ENCODE measurements at regions not wholly inside any gene's neighbourhood (a gene's known extent, or its start where the extent isn't known, plus 50 kb on each side); places are given as distances from the start of the nearest gene placed in this dataset.
"Not testable (repeated sequence)": the region's sequence is repeated elsewhere in the genome, so short reads cannot be mapped to it uniquely, and the experiment has no call there.

- TF ChIP-seq SIN3A (IDR thresholded peaks at IDR 0.05; ENCODE audit: borderline replicate concordance, insufficient read depth, low read depth, low read length) (no peak), CTCF (IDR thresholded peaks at IDR 0.05) (peak; percentile 87), REST (IDR thresholded peaks at IDR 0.05; ENCODE audit: insufficient read depth in 1 of 2, low read depth in 2 of 2, low read length in 1 of 2) (no peak), POLR2AphosphoS5 (IDR thresholded peaks at IDR 0.05; ENCODE audit: low read depth, low read length) (peak; percentile 77), TCF7L2 (IDR thresholded peaks at IDR 0.05; ENCODE audit: low read depth, low read length) (no peak)
- Histone ChIP-seq H3K27ac (ENCODE audit: low read length) (peak overlapping the region; percentile 95), H3K9me3 (ENCODE audit: control insufficient read depth, insufficient read depth, low read depth, low read length) (no peaks in the 10 kb centered on the region), H3K27me3 (ENCODE audit: control insufficient read depth, insufficient read depth, low read length) (no peaks in the 10 kb centered on the region), H3K4me3 (ENCODE audit: low read depth in 2 of 2, low read length in 2 of 2) (peak overlapping the region; percentile 83 to 85), H3K36me3 (ENCODE audit: control insufficient read depth, insufficient read depth, low read length) (no peaks in the 10 kb centered on the region), H3K4me1 (ENCODE audit: control insufficient read depth, insufficient read depth, low read length) (no peaks in the 10 kb centered on the region; the same call in 1 of the 2 replicates)
- BruUV-seq (replicated peaks): no TSS peak
- in situ Hi-C loops (cut with HindIII; ENCODE audit: low pct_unique_long_range_greater_than_20kb, low sequenced_read_pairs): no loop called here
- DNase-seq (ENCODE audit: low read depth, low spot score) (peak; percentile 64), ATAC-seq (peak; percentile 97)
- intact Hi-C loops (cut with micrococcal nuclease; ENCODE audit: unreplicated experiment): loop anchor here (10.0 kb wide), 1 partner anchor 50 kb away; no protein-coding TSS in a partner anchor
- POLR2A ChIA-PET: no interaction called here
- CTCF ChIA-PET: interaction anchor here (0.6 to 1.0 kb wide), 6 partner anchors 10 to 210 kb away, joined by 3 to 8 read pairs (median 4); no protein-coding TSS in a partner anchor
These were observed 70.8 kb upstream of the LPCAT1 start for GRCh38 chr5:1594357-1595106.

- Histone ChIP-seq H3K4me3 (ENCODE audit: low read depth in 2 of 2, low read length in 2 of 2) (peak overlapping the region; percentile 83 to 85), H3K27me3 (ENCODE audit: control insufficient read depth, insufficient read depth, low read length) (no peaks in the 10 kb centered on the region), H3K27ac (ENCODE audit: low read length) (peak overlapping the region; percentile 95), H3K4me1 (ENCODE audit: control insufficient read depth, insufficient read depth, low read length) (no peaks in the 10 kb centered on the region; the same call in 1 of the 2 replicates), H3K36me3 (ENCODE audit: control insufficient read depth, insufficient read depth, low read length) (no peaks in the 10 kb centered on the region), H3K9me3 (ENCODE audit: control insufficient read depth, insufficient read depth, low read depth, low read length) (no peaks in the 10 kb centered on the region)
- peak; percentile 35 for ATAC-seq
- POLR2A ChIA-PET: no interaction called here
- TF ChIP-seq REST (IDR thresholded peaks at IDR 0.05; ENCODE audit: insufficient read depth in 1 of 2, low read depth in 2 of 2, low read length in 1 of 2) (no peak), SIN3A (IDR thresholded peaks at IDR 0.05; ENCODE audit: borderline replicate concordance, insufficient read depth, low read depth, low read length) (no peak), POLR2AphosphoS5 (IDR thresholded peaks at IDR 0.05; ENCODE audit: low read depth, low read length) (no peak), CTCF (IDR thresholded peaks at IDR 0.05) (no peak), TCF7L2 (IDR thresholded peaks at IDR 0.05; ENCODE audit: low read depth, low read length) (no peak)
- intact Hi-C loops (cut with micrococcal nuclease; ENCODE audit: unreplicated experiment): loop anchor here (10.0 kb wide), 1 partner anchor 51 kb away; no protein-coding TSS in a partner anchor
- no TSS peak for BruUV-seq (replicated peaks)
- CTCF ChIA-PET: interaction anchor here (0.6 kb wide), 6 partner anchors 10 to 209 kb away, joined by 3 to 8 read pairs (median 4); no protein-coding TSS in a partner anchor
- DNase-seq (ENCODE audit: low read depth, low spot score): no peak
- in situ Hi-C loops (cut with HindIII; ENCODE audit: low pct_unique_long_range_greater_than_20kb, low sequenced_read_pairs): no loop called here
These were observed 70.2 kb upstream of the LPCAT1 start for GRCh38 chr5:1593903-1594356.

- in situ Hi-C loops (cut with HindIII; ENCODE audit: low pct_unique_long_range_greater_than_20kb, low sequenced_read_pairs); CTCF ChIA-PET; intact Hi-C loops (cut with micrococcal nuclease; ENCODE audit: unreplicated experiment); POLR2A ChIA-PET; ATAC-seq; DNase-seq (ENCODE audit: low read depth, low spot score); H3K27me3 ChIP-seq (ENCODE audit: control insufficient read depth, insufficient read depth, low read length); H3K4me3 ChIP-seq (ENCODE audit: low read depth in 2 of 2, low read length in 2 of 2); BruUV-seq (replicated peaks); H3K9me3 ChIP-seq (ENCODE audit: control insufficient read depth, insufficient read depth, low read depth, low read length); H3K36me3 ChIP-seq (ENCODE audit: control insufficient read depth, insufficient read depth, low read length); H3K27ac ChIP-seq (ENCODE audit: low read length); H3K4me1 ChIP-seq (ENCODE audit: control insufficient read depth, insufficient read depth, low read length): not testable (repeated sequence)
These were observed 64.4 kb upstream of the LPCAT1 start for GRCh38 chr5:1588071-1588694.

Measured in Panc1 (cell line).